H9 (cell line): ENCODE measurements at regions not wholly inside any gene's neighbourhood (a gene's known extent, or its start where the extent isn't known, plus 50 kb on each side); places are given as distances from the start of the nearest gene placed in this dataset.
"Not testable (repeated sequence)": the region's sequence is repeated elsewhere in the genome, so short reads cannot be mapped to it uniquely, and the experiment has no call there.

Source experiments
- DNase-seq: peaks from one replicate; pipeline ENCODE4 v3.0.0-alpha.2; 2017
- H2AFZ ChIP-seq: one replicate; pipeline ENCODE4 v1.6.1; 2013; ENCODE audit warnings: mild to moderate bottlenecking, low read length, control low read depth, moderate library complexity
- H2AK5ac ChIP-seq: 2 replicates; pipeline ENCODE4 v1.6.1; 2013; ENCODE audit warnings: low read length, control low read depth, mixed read lengths; ENCODE audit not compliant: insufficient read length
- H2BK120ac ChIP-seq: one replicate; pipeline ENCODE4 v1.6.1; 2013; ENCODE audit warnings: low read depth, mild to moderate bottlenecking, low read length, control low read depth, inconsistent platforms; ENCODE audit not compliant: poor library complexity, severe bottlenecking
- H2BK12ac ChIP-seq: 2 replicates; pipeline ENCODE4 v1.6.1; 2013; ENCODE audit warnings: low read length, control low read depth, mixed read lengths, low read depth; ENCODE audit not compliant: insufficient read length
- H2BK15ac ChIP-seq: 2 replicates; pipeline ENCODE4 v1.6.1; 2013; ENCODE audit warnings: low read depth, low read length, control low read depth
- H2BK20ac ChIP-seq: one replicate; pipeline ENCODE4 v1.6.1; 2013; ENCODE audit warnings: low read depth, mild to moderate bottlenecking, low read length, control low read depth, inconsistent platforms; ENCODE audit not compliant: poor library complexity, severe bottlenecking
- H2BK5ac ChIP-seq: 2 replicates; pipeline ENCODE4 v1.6.1; 2013; ENCODE audit warnings: low read length, control low read depth, mixed read lengths; ENCODE audit not compliant: insufficient read length
- H3K14ac ChIP-seq: 2 replicates; pipeline ENCODE4 v1.6.1; 2013; ENCODE audit warnings: low read length, control low read depth; ENCODE audit not compliant: insufficient read depth
- H3K18ac ChIP-seq: 2 replicates; pipeline ENCODE4 v1.6.1; 2013; ENCODE audit warnings: low read depth, mild to moderate bottlenecking, mixed read lengths, low read length, control low read depth; ENCODE audit not compliant: insufficient read length
- H3K23ac ChIP-seq: 2 replicates; pipeline ENCODE4 v1.6.1; 2013; ENCODE audit warnings: low read length, control low read depth, mixed read lengths, low read depth; ENCODE audit not compliant: insufficient read length
- H3K23me2 ChIP-seq: 2 replicates; pipeline ENCODE4 v1.6.1; 2013; ENCODE audit warnings: low read depth, mild to moderate bottlenecking, mixed read lengths, low read length, control low read depth; ENCODE audit not compliant: insufficient read length, poor library complexity, severe bottlenecking
- H3K27ac ChIP-seq: 2 replicates; pipeline ENCODE4 v1.5.1; 2013; ENCODE audit warnings: low read length, control low read depth, mixed read lengths, low read depth; ENCODE audit not compliant: insufficient read length
- H3K27me3 ChIP-seq: 2 replicates; pipeline ENCODE4 v1.6.1; 2013; ENCODE audit warnings: low read length, control low read depth, inconsistent platforms; ENCODE audit not compliant: insufficient read depth
- H3K4ac ChIP-seq: 2 replicates; pipeline ENCODE4 v1.6.1; 2013; ENCODE audit warnings: low read depth, mild to moderate bottlenecking, control low read depth, inconsistent platforms, low read length, moderate library complexity
- H3K4me1 ChIP-seq: 2 replicates; pipeline ENCODE4 v1.6.1; 2013; ENCODE audit warnings: low read length, control low read depth, inconsistent platforms; ENCODE audit not compliant: insufficient read depth
- H3K4me2 ChIP-seq: 2 replicates; pipeline ENCODE4 v1.6.1; 2013; ENCODE audit warnings: low read length, control low read depth, mixed read lengths; ENCODE audit not compliant: insufficient read length, insufficient read depth
- H3K56ac ChIP-seq: 2 replicates; pipeline ENCODE4 v1.6.1; 2013; ENCODE audit warnings: low read depth, mild to moderate bottlenecking, mixed read lengths, low read length, control low read depth; ENCODE audit not compliant: insufficient read length
- H3K79me1 ChIP-seq: 2 replicates; pipeline ENCODE4 v1.6.1; 2013; ENCODE audit warnings: low read depth, mild to moderate bottlenecking, moderate library complexity, low read length, control low read depth, inconsistent platforms; ENCODE audit not compliant: insufficient read depth, poor library complexity, severe bottlenecking
- H3K79me2 ChIP-seq: 2 replicates; pipeline ENCODE4 v1.6.1; 2013; ENCODE audit warnings: low read length, control low read depth, inconsistent platforms; ENCODE audit not compliant: insufficient read depth
- H3K9ac ChIP-seq: 2 replicates; pipeline ENCODE4 v1.6.1; 2013; ENCODE audit warnings: low read length, control low read depth, mixed read lengths; ENCODE audit not compliant: insufficient read length; ENCODE audit errors: extremely low read depth
- H3K9me3 ChIP-seq: one replicate; pipeline ENCODE4 v1.6.1; 2013; ENCODE audit warnings: low read depth, low read length, inconsistent platforms; ENCODE audit not compliant: control insufficient read depth
- H3T11ph ChIP-seq: one replicate; pipeline ENCODE4 v1.6.1; 2013; ENCODE audit warnings: mild to moderate bottlenecking, low read length, control low read depth, inconsistent platforms
- H4K20me1 ChIP-seq: one replicate; pipeline ENCODE4 v1.6.1; 2013; ENCODE audit not compliant: control insufficient read depth, insufficient read length, insufficient read depth
- H4K5ac ChIP-seq: 2 replicates; pipeline ENCODE4 v1.6.1; 2013; ENCODE audit warnings: low read depth, mild to moderate bottlenecking, mixed read lengths, low read length, control low read depth; ENCODE audit not compliant: insufficient read length
- H4K8ac ChIP-seq: replicated peaks from 2 replicates; pipeline ENCODE4 v1.6.1; 2013; ENCODE audit warnings: low read length, control low read depth, mixed read lengths, low read depth; ENCODE audit not compliant: insufficient read length
- H4K91ac ChIP-seq: 2 replicates; pipeline ENCODE4 v1.6.1; 2013; ENCODE audit warnings: low read depth, mild to moderate bottlenecking, moderate library complexity, mixed read lengths, low read length, control low read depth; ENCODE audit not compliant: insufficient read length
- H3K27ac Mint-ChIP-seq, 3 experiments: 2 replicates in 2 of 3; 3 replicates in 1 of 3; pipeline ENCODE4 v1.8.0; 2020 to 2021; ENCODE audit warnings: mixed read lengths in 3 of 3, mild to moderate bottlenecking in 1 of 3, moderate library complexity in 1 of 3
- H3K27me3 Mint-ChIP-seq: 2 replicates; pipeline ENCODE4 v1.8.0; 2021; ENCODE audit warnings: low read depth, mild to moderate bottlenecking, moderate library complexity, mixed read lengths
- H3K36me3 Mint-ChIP-seq, 3 experiments: 2 replicates in 2 of 3; 3 replicates in 1 of 3; pipeline ENCODE4 v1.8.0; 2020 to 2021; ENCODE audit warnings: low read depth in 3 of 3, mixed read lengths in 3 of 3; ENCODE audit not compliant: insufficient read depth in 1 of 3
- H3K4me1 Mint-ChIP-seq, 2 experiments: 2 replicates each; pipeline ENCODE4 v1.8.0; 2020; ENCODE audit warnings: mixed read lengths in 2 of 2
- H3K4me3 Mint-ChIP-seq, 2 experiments: 2 replicates in 1 of 2; 3 replicates in 1 of 2; pipeline ENCODE4 v1.8.0; 2020 to 2021; ENCODE audit warnings: mild to moderate bottlenecking in 2 of 2, mixed read lengths in 2 of 2, moderate library complexity in 1 of 2
- H3K9me3 Mint-ChIP-seq, 2 experiments: 2 replicates in 1 of 2; 3 replicates in 1 of 2; pipeline ENCODE4 v1.8.0; 2020; ENCODE audit warnings: mild to moderate bottlenecking in 2 of 2, mixed read lengths in 2 of 2, moderate library complexity in 1 of 2
- WGBS: extraction: QIAGEN DNeasy Blood & Tissue Kit; methylation state at CpG from one replicate; pipeline ENCODE4 v1.1.7; 2013; ENCODE audit warnings: missing lambda C conversion rate, low lambda C conversion rate, mixed read lengths; ENCODE audit not compliant: insufficient read length; ENCODE audit errors: extremely low coverage; 5-methylcytosine and 5-hydroxymethylcytosine counted together

DNA sequence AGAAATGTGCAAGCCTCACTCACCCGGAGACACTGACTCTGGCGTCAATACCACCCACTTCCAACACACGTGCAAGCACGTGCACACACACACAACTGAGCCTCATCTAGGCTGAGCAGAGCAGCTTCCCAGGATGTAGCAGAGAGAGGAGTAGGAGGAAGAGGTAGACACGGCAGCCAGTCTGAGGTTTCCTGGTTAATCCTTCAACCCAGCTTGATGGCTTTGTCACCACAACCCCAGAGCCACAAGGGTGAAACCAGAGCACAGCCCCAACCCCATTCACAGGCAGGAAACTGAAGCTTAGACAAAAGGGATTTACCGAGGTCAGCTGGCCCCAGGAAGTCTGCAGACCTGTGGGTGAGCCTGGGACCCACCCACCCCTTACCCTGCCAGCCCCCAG, 905.3 kb downstream of the TUBA3C start:
- H3K18ac ChIP-seq, H3K27me3 Mint-ChIP-seq, H2BK20ac ChIP-seq, H3K36me3 Mint-ChIP-seq, H2AFZ ChIP-seq, H4K8ac ChIP-seq, H3K23ac ChIP-seq, H3K4ac ChIP-seq, H3T11ph ChIP-seq, H4K5ac ChIP-seq, H3K4me2 ChIP-seq, H3K79me1 ChIP-seq, H3K56ac ChIP-seq, H2AK5ac ChIP-seq, H3K9ac ChIP-seq, H3K4me3 Mint-ChIP-seq, H4K91ac ChIP-seq, H2BK15ac ChIP-seq, H2BK5ac ChIP-seq, H2BK120ac ChIP-seq, H3K79me2 ChIP-seq, H3K27ac Mint-ChIP-seq, H3K4me1 Mint-ChIP-seq, H3K27ac ChIP-seq, DNase-seq, H3K23me2 ChIP-seq, H3K27me3 ChIP-seq, H3K14ac ChIP-seq, H3K4me1 ChIP-seq, H2BK12ac ChIP-seq, H4K20me1 ChIP-seq: not testable (repeated sequence)
- no CpG with 5 or more reads among the region's 6 CpGs for WGBS
- peaks cover 53 to 68% of the 10 kb centered on the region in 2 experiments for H3K9me3 Mint-ChIP-seq
- H3K9me3 ChIP-seq: peaks cover 11% of the 10 kb centered on the region

DNA sequence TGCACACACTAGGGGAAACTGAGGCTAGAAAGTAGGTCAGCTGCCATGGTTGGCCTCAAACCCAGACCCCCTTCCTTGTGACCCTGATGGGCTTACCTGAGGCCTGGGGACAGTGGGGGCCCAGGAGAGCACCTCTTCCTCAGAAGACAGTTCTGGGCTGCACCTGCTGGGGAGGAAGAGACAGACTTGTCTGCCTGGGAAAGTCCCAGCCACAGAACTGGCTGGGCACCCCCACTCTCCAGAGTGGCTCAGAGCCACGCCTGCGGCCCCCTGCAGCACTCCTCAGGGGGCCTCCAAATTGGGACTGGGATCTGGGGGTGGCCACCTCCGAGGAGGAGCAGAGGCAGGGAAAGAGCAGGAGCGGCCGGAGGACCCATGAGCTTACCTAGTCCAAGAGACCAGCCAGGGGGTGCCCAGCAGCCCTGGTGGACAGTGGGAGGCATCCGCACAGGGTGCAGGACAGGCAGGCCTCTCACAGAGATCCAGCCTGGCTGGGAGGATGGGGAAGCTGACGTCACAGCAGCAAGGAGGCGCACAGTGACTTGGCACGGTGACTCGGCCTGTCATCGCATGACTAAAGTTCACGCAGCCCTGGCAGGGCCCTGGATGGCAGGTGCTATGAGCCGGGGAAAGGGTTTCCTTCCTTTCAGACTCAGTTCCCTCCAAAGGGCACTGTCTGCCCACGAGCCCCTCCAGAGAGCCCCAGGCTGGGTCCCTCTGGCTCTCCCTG, 907.7 kb downstream of the TUBA3C start:
- H3K79me1 ChIP-seq, H4K5ac ChIP-seq, H4K8ac ChIP-seq, DNase-seq, H2AK5ac ChIP-seq, H3K27me3 ChIP-seq, H4K20me1 ChIP-seq, H3K27ac Mint-ChIP-seq, H2BK15ac ChIP-seq, H3K23ac ChIP-seq, H3T11ph ChIP-seq, H3K36me3 Mint-ChIP-seq, H3K27ac ChIP-seq, H4K91ac ChIP-seq, H3K23me2 ChIP-seq, H2BK5ac ChIP-seq, H2BK12ac ChIP-seq, H3K18ac ChIP-seq, H3K56ac ChIP-seq, H3K14ac ChIP-seq, H3K4me1 Mint-ChIP-seq, H3K4ac ChIP-seq, H2BK20ac ChIP-seq, H3K9ac ChIP-seq, H3K4me3 Mint-ChIP-seq, H2BK120ac ChIP-seq, H3K4me1 ChIP-seq, H3K4me2 ChIP-seq, H2AFZ ChIP-seq, H3K27me3 Mint-ChIP-seq, H3K79me2 ChIP-seq: not testable (repeated sequence)
- H3K9me3 ChIP-seq: peaks cover 11% of the 10 kb centered on the region
- no CpG with 5 or more reads among the region's 14 CpGs for WGBS
- peaks cover 51 to 68% of the 10 kb centered on the region in 2 experiments for H3K9me3 Mint-ChIP-seq
